ENCODE measurements at regions not wholly inside any gene's neighbourhood (a gene's known extent, or its start where the extent isn't known, plus 50 kb on each side); places are given as distances from the start of the nearest gene placed in this dataset.
A peak's percentile ranks its signal among the peaks of the same experiment; 100 is the strongest.
"Not testable (repeated sequence)": the region's sequence is repeated elsewhere in the genome, so short reads cannot be mapped to it uniquely, and the experiment has no call there.

GRCh38 chr7:63856466-63856865 is 142.2 kb upstream of the ZNF722 start:
- not testable (repeated sequence) for DNase-seq (ENCODE audit: low spot score)

DNA sequence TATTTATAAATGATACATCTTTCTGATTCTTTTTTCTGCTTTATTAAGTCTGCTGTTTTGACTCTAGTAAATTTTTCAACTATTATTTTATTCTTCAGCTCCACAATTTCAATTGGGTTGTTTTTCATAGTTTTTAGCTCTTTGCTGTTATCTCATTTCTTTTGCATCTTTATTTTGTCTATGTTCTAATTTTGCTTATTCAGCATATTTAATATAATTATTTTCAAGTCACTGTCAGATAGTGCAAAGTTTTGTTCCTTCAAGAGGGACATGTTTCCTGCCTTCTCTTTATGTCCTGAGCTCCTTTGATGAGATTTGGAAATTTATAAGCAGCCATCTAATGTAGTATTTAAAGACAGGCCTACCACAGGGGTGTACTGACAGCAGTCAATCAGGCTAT is 131.5 kb upstream of the ZNF722 start:
- DNase-seq (ENCODE audit: low spot score), result no peak

GRCh38 chr7:63874242-63874641 is 124.4 kb upstream of the ZNF722 start:
- not testable (repeated sequence) for DNase-seq (ENCODE audit: low spot score)

DNA sequence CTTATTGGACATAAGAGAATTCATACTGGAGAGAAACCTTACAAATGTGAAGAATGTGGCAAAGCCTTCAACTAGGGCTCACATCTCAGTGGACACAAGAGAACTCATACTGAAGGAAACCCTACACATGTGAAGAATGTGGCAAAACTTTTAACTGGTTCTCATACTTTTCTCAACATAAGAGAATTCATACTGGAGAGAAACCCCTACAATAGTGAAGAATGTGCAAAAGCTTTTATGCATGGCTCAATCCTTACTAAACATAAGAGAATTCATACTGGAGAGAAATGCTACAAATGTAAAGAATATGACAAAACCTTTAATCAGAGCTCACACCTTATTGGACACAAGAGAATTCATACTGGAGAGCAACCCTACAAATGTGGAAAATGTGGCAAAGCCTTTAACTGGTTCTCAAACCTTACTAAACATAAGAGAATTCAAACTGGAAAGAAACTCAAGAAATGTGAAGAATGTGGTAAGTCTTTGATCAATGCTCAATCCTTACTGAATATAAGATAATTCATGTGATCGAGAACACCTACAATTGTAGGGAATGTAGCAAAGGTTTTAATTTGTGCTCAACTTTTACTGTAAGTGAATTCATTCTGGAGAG is 121.8 kb upstream of the ZNF722 start:
- no peak for DNase-seq (ENCODE audit: low spot score)

GRCh38 chr7:63887031-63887430 is 111.6 kb upstream of the ZNF722 start:
- DNase-seq (ENCODE audit: low spot score), result no peak

DNA sequence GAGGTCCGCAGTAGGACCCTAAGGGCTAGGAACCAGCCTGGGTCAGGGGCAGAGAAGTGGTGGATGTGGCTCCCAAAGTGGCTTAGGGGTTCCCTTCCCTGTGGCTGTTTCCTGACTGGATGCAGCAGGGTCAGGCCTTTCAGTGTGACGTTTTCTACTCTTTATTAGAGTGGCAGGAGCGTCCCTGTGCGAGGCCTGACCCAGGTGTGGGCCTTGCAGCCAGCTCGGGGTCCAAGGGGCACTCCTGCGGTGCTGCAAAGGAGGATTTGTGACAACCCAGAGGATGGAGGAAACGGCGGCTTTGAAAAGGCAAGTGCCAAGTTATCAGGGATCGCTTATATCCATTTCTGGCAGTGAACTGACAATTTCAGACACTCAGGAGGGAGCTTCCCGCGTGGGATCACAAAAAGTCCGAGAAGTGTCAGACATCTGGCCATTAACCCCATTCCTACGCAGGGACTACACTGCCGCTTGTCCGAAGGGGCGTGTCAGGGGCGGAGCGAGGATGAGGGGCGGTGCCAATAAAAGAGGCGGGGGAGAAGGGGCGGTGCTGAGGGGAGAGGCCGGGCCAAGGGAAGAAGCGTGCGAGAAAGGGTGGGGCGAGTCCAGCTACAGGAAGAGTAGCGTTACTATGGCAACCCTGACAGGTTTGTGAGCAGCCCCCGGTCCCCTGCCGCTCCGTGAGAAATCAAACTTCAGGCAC is 98.8 kb upstream of the ZNF722 start:
- peak; percentile 90 for DNase-seq (ENCODE audit: low spot score)

DNA sequence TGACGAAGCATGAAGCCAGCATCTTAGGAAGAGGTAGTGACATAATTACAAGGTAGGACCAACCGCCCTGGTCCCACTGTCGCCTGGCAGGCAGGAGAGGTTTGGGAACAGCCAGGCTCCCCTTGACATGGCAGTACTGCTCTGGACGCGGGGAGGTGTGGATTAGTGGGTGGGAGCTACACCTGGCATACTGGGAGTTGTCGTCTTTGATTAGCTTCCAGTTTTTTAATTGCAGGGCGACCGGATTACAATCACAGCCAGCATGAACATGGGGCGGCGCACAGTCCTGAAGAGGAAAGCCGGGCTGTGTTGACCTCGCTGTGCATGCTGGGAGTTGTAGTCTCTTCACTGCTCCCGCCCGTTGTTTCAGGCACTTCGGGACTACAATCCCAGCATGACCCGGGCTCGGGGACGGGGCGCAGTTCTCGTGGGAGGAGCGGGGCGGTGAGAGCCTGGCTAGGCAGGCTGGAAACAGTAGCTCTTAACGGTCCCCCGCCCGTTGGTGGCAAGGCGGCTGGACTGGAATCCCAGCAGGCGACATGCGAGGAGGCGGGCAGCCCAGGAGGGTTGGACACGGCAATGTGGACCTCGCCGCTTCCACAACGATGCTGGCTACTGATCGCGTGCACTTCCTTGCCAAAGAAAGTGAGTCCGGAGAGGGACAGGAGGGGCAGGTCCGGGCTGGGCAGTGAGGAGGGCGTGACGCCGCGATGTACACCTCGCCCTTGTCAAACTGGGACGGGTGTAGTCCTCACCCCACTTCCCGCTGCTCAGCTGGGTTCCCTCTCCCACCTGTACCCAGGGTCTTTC is 98.0 kb upstream of the ZNF722 start:
- peak; percentile 98 for DNase-seq (ENCODE audit: low spot score)

GRCh38 chr7:63901204-63901506 is 97.5 kb upstream of the ZNF722 start:
- DNase-seq (ENCODE audit: low spot score), result not testable (repeated sequence)

- DNase-seq (ENCODE audit: low spot score), result no peak
These were observed 79.7 kb upstream of the ZNF722 start for GRCh38 chr7:63918986-63919385.

- no peak for DNase-seq (ENCODE audit: low spot score)
These were observed 73.4 kb upstream of the ZNF722 start for GRCh38 chr7:63925262-63925625.

DNA sequence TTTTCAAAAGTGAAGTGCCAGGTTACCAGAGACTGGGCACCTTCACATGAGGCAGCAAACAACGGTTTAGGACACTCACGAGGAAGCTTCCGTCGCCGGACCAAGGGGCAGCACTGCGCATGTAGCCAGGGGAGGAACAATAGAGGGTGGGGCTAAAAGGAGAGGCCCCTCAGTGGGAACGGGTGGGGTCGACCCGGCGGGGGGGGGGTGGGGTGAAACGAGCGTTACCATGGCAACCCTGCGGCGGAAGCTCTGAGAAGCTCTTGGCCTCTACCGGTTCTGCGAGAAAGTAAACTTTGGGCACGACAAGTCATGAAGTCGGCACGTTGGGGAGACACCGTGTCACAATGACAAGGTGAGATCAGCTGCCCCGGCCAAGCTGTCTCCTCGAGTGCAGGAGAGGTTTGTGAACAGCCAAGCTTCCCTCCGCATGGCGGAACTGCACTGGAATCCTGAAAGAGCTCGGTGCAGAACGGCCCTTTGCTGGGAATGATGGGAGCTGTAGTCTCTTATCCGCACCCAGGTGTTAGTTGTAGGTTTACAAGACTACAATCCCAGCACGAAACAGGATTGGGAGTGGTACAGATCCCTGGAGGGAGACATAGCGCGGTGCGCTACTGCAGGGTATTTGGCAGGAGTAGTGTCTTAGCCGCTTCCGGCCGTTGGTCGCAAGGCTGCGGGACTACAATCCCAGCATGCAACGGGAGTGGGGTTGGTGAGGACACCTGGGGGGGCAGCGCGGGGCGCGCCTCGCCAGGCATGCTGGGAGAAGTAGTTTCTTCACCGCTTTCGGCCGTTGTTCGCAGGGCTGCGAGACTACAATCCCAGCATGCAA is 72.8 kb upstream of the ZNF722 start:
- DNase-seq (ENCODE audit: low spot score), result peak; percentile 98

GRCh38 chr7:63927261-63927660 is 71.4 kb upstream of the ZNF722 start:
- no peak for DNase-seq (ENCODE audit: low spot score)

GRCh38 chr7:63931057-63931600 is 67.5 kb upstream of the ZNF722 start:
- DNase-seq (ENCODE audit: low spot score), result no peak

GRCh38 chr7:63931985-63932577 is 66.6 kb upstream of the ZNF722 start:
- no peak for DNase-seq (ENCODE audit: low spot score)

All from SK-N-DZ (cell line).